GM12801 (cell line): ENCODE measurements at regions not wholly inside any gene's neighbourhood (a gene's known extent, or its start where the extent isn't known, plus 50 kb on each side); places are given as distances from the start of the nearest gene placed in this dataset.

Experiments
- CTCF ChIP-seq: IDR thresholded peaks from one replicate; pipeline ENCODE4 v1.5.1; 2011; ENCODE audit warnings: control low read depth; ENCODE audit not compliant: insufficient read length; ENCODE audit errors: extremely low read depth

GRCh38 chr11:11717064-11717725 lies 95.4 kb upstream of the GALNT18 start:
- no peak for TF ChIP-seq CTCF

GRCh38 chr11:11710556-11710955 lies 88.8 kb upstream of the GALNT18 start:
- no peak for TF ChIP-seq CTCF

DNA sequence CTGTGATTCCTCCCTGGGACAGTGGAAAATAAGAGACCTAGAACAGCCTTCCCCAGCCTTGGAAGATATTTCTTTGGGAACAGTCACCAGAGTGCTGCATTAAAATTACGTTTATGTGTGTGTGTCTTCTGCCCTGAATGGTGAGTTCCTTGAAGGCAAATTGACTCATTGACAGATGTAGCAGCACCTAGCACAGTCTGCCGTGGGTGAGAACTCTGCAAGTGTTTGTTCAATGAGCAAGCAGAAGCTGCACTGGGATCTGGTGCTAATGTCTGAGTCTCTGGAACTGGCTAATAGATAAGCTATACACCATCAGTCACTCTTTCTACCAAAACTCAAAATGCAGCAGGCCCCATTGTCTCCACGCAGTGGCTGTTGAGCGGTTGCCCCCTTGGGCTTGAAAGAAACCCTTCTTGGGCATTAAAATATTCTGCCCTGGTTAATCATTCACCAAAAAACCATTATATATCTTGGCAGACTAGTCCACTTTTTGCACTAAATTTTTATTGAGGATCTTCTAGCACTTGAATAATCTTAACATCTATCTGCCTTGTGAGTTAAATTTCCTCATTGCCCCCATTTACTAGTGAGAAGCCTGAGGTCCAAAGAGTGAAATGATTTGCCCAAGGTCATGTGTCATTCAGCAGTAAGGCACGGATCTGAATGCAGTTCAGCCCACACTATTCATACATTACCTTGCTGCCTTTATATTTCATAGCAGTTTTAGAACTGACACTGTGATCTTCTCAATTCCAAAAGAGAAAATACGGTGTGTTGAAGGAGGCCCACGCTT lies 87.8 kb upstream of the GALNT18 start:
- TF ChIP-seq CTCF: no peak

- TF ChIP-seq CTCF: no peak
Measured at GRCh38 chr11:11708256-11708655, 86.5 kb upstream of the GALNT18 start.

- no peak for TF ChIP-seq CTCF
Measured at GRCh38 chr11:11706028-11706427, 84.2 kb upstream of the GALNT18 start.

DNA sequence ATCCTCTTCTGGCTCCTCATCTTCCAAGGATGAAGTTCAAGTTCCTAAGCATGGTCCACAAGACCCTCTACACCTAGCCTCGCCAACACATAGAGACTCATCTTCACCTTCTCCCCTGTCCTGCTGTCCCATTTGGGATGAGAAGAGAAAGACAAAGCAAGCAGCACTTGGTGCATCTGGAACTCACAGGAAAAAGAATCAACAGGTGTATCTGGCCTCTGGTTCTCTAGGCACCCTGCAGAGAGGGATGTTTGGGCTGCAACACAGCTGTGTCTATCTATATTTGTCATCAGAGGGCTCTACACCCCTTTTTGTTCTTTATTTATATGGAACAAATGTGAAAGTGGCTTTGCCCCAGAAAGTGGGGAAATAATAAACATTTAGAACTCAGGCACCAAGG lies 82.1 kb upstream of the GALNT18 start:
- no peak for TF ChIP-seq CTCF

- no peak for TF ChIP-seq CTCF
Measured at GRCh38 chr11:11701070-11701469, 79.3 kb upstream of the GALNT18 start.
